Thyroid gland (tissue), 4 donors: ENCODE measurements at regions not wholly inside any gene's neighbourhood (a gene's known extent, or its start where the extent isn't known, plus 50 kb on each side); places are given as distances from the start of the nearest gene placed in this dataset.

ENCODE experiments used
- DNase-seq, 2 donors: peaks; one replicate each; pipeline ENCODE4 v3.0.0-alpha.2; 2019
- H3K27ac ChIP-seq, 3 donors: fragments of 200-600 bp; sonication (generic); 1 replicate in 2 of 3; 2 replicates in 1 of 3; pipeline ENCODE4 v1.5.1; 2016 to 2019; ENCODE audit warnings: mild to moderate bottlenecking in 1 of 3, moderate library complexity in 1 of 3
- H3K27me3 ChIP-seq: fragments of 200-600 bp; sonication (generic); one replicate; pipeline ENCODE4 v1.5.1; 2019
- H3K36me3 ChIP-seq, 2 donors: fragments of 200-600 bp; sonication (generic); one replicate each; pipeline ENCODE4 v1.5.1; 2016 to 2019
- H3K4me1 ChIP-seq, 2 donors: fragments of 200-600 bp; sonication (generic); one replicate each; pipeline ENCODE4 v1.5.1; 2017 to 2019
- H3K4me3 ChIP-seq, 3 donors: fragments of 200-600 bp; sonication (generic); replicated peaks in 1 of 3; 1 replicate in 2 of 3; 2 replicates in 1 of 3; pipeline ENCODE4 v1.5.1; 2016; ENCODE audit warnings: mild to moderate bottlenecking in 1 of 3
- H3K9me3 ChIP-seq: fragments of 200-600 bp; sonication (generic); one replicate; pipeline ENCODE4 v1.5.1; 2017
- POLR2A ChIP-seq, 2 donors: fragments of 450-650 bp; IDR thresholded peaks; one replicate each; pipeline ENCODE4 v1.6.1; 2017; ENCODE audit warnings: antibody characterized with exemption in 2 of 2, mild to moderate bottlenecking in 2 of 2, moderate library complexity in 1 of 2
- WGBS, 2 donors: methylation state at CpG; one replicate each; pipeline ENCODE4 v1.1.5; 2017; 5-methylcytosine and 5-hydroxymethylcytosine counted together
- intact Hi-C: fragments of 100-400 bp; cut with DNase I; formaldehyde crosslinking; loops from one replicate; pipeline ENCODE4 v1.15.1; 2023
- TF ChIP-seq, protein P1 (sequence below), 6 experiments: fragments of 200-600 bp in 3 of 6; fragments of 450-650 bp in 3 of 6; sonication (generic) in 3 of 6; IDR thresholded peaks; one replicate each; pipeline ENCODE4 v1.5.1; 2016 to 2019; ENCODE audit warnings: antibody characterized with exemption in 6 of 6, mild to moderate bottlenecking in 2 of 6, inconsistent platforms in 1 of 6, moderate library complexity in 1 of 6

GRCh38 chrX:18016941-18017340 lies 155.8 kb upstream of the RAI2 start:
- no peak overlapping the region for H3K27ac ChIP-seq
- H3K4me3 ChIP-seq = no peak overlapping the region
- intact Hi-C loops = no loop called here
- DNase-seq = no peak
- H3K9me3 ChIP-seq = no peaks in the 10 kb centered on the region
- no peaks in the 10 kb centered on the region for H3K4me1 ChIP-seq
- WGBS, 2 donors = 84 to 86% methylated on average over 4 of the region's 4 CpGs
- no peaks in the 10 kb centered on the region for H3K27me3 ChIP-seq
- TF ChIP-seq, protein P1, sequence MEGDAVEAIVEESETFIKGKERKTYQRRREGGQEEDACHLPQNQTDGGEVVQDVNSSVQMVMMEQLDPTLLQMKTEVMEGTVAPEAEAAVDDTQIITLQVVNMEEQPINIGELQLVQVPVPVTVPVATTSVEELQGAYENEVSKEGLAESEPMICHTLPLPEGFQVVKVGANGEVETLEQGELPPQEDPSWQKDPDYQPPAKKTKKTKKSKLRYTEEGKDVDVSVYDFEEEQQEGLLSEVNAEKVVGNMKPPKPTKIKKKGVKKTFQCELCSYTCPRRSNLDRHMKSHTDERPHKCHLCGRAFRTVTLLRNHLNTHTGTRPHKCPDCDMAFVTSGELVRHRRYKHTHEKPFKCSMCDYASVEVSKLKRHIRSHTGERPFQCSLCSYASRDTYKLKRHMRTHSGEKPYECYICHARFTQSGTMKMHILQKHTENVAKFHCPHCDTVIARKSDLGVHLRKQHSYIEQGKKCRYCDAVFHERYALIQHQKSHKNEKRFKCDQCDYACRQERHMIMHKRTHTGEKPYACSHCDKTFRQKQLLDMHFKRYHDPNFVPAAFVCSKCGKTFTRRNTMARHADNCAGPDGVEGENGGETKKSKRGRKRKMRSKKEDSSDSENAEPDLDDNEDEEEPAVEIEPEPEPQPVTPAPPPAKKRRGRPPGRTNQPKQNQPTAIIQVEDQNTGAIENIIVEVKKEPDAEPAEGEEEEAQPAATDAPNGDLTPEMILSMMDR (IDR thresholded peaks at IDR 0.05) = no peak
- TF ChIP-seq POLR2A (IDR thresholded peaks at IDR 0.05) = no peak
- no peaks in the 10 kb centered on the region for H3K36me3 ChIP-seq

GRCh38 chrX:18010253-18010652 lies 149.2 kb upstream of the RAI2 start:
- 88 to 95% methylated on average over 4 of the region's 4 CpGs for WGBS, 2 donors
- no peak overlapping the region for H3K27ac ChIP-seq
- H3K9me3 ChIP-seq = no peaks in the 10 kb centered on the region
- DNase-seq = no peak
- H3K36me3 ChIP-seq = no peaks in the 10 kb centered on the region
- TF ChIP-seq, protein P1 (IDR thresholded peaks at IDR 0.05) = no peak
- TF ChIP-seq POLR2A (IDR thresholded peaks at IDR 0.05) = no peak
- H3K4me3 ChIP-seq = no peak overlapping the region
- intact Hi-C loops = no loop called here
- H3K4me1 ChIP-seq = no peaks in the 10 kb centered on the region
- no peaks in the 10 kb centered on the region for H3K27me3 ChIP-seq

DNA sequence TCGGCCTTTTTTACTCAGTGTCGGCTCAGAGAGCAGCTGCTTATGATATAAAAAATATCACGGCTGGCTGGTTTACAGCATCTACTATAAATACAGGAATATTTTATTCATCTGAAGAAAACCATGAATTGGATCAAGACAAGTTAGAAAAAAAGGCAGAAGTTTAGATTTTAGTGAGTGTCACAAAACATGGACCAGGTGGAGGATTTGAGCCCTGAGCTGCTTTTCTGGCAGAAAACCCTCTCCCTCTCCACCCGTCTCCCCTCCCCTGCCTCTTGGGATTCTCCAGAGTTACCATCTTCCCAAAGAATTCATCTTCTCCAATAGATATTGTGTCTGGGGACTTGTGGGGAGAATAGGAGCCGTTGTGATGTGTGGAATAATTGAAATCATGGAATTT lies 142.8 kb upstream of the RAI2 start:
- no peaks in the 10 kb centered on the region for H3K4me1 ChIP-seq
- 77 to 82% methylated on average over 5 of the region's 5 CpGs for WGBS, 2 donors
- no peaks in the 10 kb centered on the region for H3K9me3 ChIP-seq
- no peaks in the 10 kb centered on the region for H3K27me3 ChIP-seq
- TF ChIP-seq, protein P1 (IDR thresholded peaks at IDR 0.05) = no peak
- TF ChIP-seq POLR2A (IDR thresholded peaks at IDR 0.05) = no peak
- no peaks in the 10 kb centered on the region for H3K36me3 ChIP-seq
- DNase-seq = no peak
- intact Hi-C loops = no loop called here
- no peak overlapping the region for H3K27ac ChIP-seq
- no peak overlapping the region for H3K4me3 ChIP-seq

DNA sequence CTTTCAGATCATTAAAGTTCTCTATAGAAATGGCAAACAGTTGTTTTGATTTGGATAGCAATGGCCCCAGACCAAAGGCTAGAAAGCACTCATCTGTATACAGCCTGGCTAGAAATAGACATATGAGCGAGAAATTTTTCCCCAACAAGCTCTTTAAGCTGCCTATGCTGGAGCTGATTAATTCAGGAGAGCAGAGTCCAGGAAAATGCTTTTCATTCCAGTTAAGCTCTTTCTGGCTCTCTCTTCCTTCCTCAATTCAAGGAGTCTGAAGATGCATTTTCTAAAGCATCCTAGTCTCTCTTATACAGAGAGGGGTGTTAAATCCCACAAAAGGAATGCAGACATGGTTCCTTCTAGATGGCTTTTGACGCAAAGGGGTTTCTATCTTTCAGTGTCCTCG lies 141.7 kb upstream of the RAI2 start:
- 84 to 96% methylated on average over 3 of the region's 3 CpGs for WGBS, 2 donors
- no peaks in the 10 kb centered on the region for H3K36me3 ChIP-seq
- DNase-seq = no peak
- H3K27ac ChIP-seq = no peak overlapping the region
- H3K4me1 ChIP-seq = no peaks in the 10 kb centered on the region
- H3K27me3 ChIP-seq = no peaks in the 10 kb centered on the region
- intact Hi-C loops = no loop called here
- H3K4me3 ChIP-seq = no peak overlapping the region
- no peak for TF ChIP-seq POLR2A (IDR thresholded peaks at IDR 0.05)
- TF ChIP-seq, protein P1 (IDR thresholded peaks at IDR 0.05) = no peak
- H3K9me3 ChIP-seq = no peaks in the 10 kb centered on the region

DNA sequence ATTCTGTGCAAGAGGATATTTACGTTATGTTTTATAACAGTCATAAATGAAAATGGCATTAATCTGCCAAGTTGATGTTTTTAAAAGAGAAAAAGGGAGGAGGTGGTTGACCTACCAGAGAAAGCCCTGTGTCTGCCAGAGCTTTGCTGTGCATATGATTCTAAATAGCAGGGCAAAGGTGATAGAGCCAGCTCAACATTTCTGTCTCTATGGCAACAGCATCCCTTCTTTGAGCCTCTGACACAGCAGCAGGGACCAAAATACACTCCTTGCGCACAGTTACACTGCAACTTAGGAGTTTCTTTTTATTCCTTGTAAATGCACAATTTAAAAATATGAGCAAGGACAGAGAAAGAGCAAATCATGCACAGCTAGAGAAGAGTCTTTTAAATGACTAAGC lies 133.3 kb upstream of the RAI2 start:
- intact Hi-C loops = no loop called here
- WGBS, 2 donors = 88 to 92% methylated on average over 2 of the region's 2 CpGs
- H3K4me1 ChIP-seq = no peaks in the 10 kb centered on the region
- H3K9me3 ChIP-seq = no peaks in the 10 kb centered on the region
- H3K27me3 ChIP-seq = peaks cover 4% of the 10 kb centered on the region
- no peak overlapping the region for H3K4me3 ChIP-seq
- TF ChIP-seq, protein P1 (IDR thresholded peaks at IDR 0.05) = no peak
- no peak for TF ChIP-seq POLR2A (IDR thresholded peaks at IDR 0.05)
- H3K36me3 ChIP-seq = no peaks in the 10 kb centered on the region
- H3K27ac ChIP-seq = no peak overlapping the region
- DNase-seq = no peak
